ENCODE measurements at regions not wholly inside any gene's neighbourhood (a gene's known extent, or its start where the extent isn't known, plus 50 kb on each side); places are given as distances from the start of the nearest gene placed in this dataset.

DNA sequence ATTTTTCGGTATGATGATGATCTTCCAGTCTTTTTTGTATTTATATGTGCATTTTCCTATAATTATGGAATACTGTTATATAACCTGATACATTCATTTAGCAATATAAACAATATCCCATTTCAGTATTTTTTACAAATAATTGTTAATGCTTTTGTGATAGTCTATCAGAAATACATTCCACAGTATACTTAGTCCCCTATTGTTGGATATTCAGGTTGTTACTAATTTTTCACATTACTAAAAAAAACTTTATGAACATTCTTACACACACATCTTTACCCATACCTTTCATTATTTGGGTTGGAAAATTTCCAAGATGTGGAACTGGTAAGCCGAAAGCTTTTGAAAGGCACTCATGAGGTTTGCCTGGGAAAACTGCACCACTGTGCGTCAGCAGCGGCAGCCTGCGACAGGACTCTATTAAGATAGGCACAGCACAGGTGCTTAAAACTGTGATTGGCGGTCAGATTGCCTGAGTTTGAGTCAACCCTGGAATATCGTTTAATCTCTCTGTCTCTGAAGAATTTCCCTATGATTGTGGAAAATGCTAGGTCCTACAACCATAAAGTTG is 147.5 kb upstream of the ERCC6L2 start:
- Histone ChIP-seq H3K27me3 (ENCODE audit: low read length) (no peaks in the 10 kb centered on the region), H3K36me3 (ENCODE audit: low read depth, low read length) (no peaks in the 10 kb centered on the region), H3K79me2 (ENCODE audit: low read length) (no peaks in the 10 kb centered on the region), H3F3A (ENCODE audit: low read length, unreplicated experiment) (no peaks in the 10 kb centered on the region), H4K20me1 (ENCODE audit: low read length) (no peaks in the 10 kb centered on the region), H2AFZ (ENCODE audit: low read length) (no peak overlapping the region), H3K9ac (ENCODE audit: low read length) (no peak overlapping the region), H3K4me3 (ENCODE audit: low read length) (no peak overlapping the region), H3K4me2 (ENCODE audit: low read length) (no peak overlapping the region), H3K4me1 (ENCODE audit: insufficient read depth, low read length) (no peaks in the 10 kb centered on the region), H3K9me2 (replicated peaks; ENCODE audit: low read length) (no peaks in the 10 kb centered on the region), H3K27ac (ENCODE audit: low read length) (no peak overlapping the region), H3K9me3 (ENCODE audit: low read length) (no peaks in the 10 kb centered on the region)
- intact Hi-C loops (cut with micrococcal nuclease): loop anchor here (5.0 kb wide), 1 partner anchor 489 kb away; no protein-coding TSS in a partner anchor
- ATAC-seq: no peak
- POLR2A ChIA-PET (ENCODE audit: unreplicated experiment): interaction anchor here (0.5 kb wide), 1 partner anchor 66 kb away, joined by 3 read pairs; no protein-coding TSS in a partner anchor
- no TSS peak for BruUV-seq (replicated peaks)
- TF ChIP-seq, protein P1, sequence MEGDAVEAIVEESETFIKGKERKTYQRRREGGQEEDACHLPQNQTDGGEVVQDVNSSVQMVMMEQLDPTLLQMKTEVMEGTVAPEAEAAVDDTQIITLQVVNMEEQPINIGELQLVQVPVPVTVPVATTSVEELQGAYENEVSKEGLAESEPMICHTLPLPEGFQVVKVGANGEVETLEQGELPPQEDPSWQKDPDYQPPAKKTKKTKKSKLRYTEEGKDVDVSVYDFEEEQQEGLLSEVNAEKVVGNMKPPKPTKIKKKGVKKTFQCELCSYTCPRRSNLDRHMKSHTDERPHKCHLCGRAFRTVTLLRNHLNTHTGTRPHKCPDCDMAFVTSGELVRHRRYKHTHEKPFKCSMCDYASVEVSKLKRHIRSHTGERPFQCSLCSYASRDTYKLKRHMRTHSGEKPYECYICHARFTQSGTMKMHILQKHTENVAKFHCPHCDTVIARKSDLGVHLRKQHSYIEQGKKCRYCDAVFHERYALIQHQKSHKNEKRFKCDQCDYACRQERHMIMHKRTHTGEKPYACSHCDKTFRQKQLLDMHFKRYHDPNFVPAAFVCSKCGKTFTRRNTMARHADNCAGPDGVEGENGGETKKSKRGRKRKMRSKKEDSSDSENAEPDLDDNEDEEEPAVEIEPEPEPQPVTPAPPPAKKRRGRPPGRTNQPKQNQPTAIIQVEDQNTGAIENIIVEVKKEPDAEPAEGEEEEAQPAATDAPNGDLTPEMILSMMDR (conservative IDR thresholded peaks at IDR 0.05; ENCODE audit: low read depth, low read length): no peak
- TF ChIP-seq EZH2 (IDR thresholded peaks at IDR 0.05; ENCODE audit: low read length, unreplicated experiment) (no peak), EZH2phosphoT487 (IDR thresholded peaks at IDR 0.05; ENCODE audit: borderline replicate concordance, low read length) (no peak)
- DNase-seq: no peak
- CTCF ChIA-PET: no interaction called here

DNA sequence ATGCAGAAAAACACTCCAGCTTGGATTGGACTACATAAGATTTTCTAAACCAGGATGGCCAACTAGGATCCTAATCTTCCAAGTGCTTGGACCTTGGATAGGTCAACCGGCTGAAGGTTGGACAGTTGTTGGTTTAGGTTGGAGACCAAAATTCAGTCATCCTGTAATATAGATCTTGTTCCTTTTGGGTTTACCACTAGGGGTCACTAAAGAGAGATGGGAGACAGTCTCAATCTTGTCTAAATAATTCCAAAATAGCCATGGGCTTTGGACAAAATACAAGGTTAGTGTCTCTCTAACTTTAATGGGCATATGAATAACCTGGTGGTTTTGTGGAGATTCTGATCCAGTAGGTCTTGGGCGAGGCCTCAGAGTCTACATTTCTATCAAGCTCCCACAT is 148.7 kb upstream of the ERCC6L2 start:
- ChIA-PET CTCF (no interaction called here), POLR2A (ENCODE audit: unreplicated experiment) (no interaction called here)

DNA sequence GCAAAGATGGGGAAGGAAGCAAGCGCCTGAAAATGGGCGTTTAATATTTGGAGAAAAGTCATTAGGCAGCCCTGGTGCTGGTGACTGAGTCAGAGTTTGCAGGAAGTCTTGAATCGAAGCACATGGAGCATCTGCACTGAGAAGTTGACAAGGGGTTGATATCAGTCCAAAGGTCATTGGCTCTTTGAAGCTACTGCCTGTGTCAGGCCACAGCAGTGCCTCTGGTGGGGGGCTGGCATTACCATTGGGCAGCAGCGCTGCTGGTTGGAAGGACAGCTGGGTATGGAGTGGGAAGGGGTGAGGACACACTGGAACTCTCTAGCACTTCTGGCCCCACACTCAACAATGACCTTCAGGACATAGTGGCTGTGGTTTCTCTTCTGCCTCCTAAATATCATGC is 150.4 kb upstream of the ERCC6L2 start:
- Histone ChIP-seq H3K9me3 (ENCODE audit: low read length) (no peaks in the 10 kb centered on the region), H3K9ac (ENCODE audit: low read length) (no peak overlapping the region), H3K27me3 (ENCODE audit: low read length) (no peaks in the 10 kb centered on the region), H2AFZ (ENCODE audit: low read length) (no peak overlapping the region), H3K27ac (ENCODE audit: low read length) (no peak overlapping the region), H4K20me1 (ENCODE audit: low read length) (no peaks in the 10 kb centered on the region), H3F3A (ENCODE audit: low read length, unreplicated experiment) (no peaks in the 10 kb centered on the region), H3K9me2 (replicated peaks; ENCODE audit: low read length) (no peaks in the 10 kb centered on the region), H3K4me2 (ENCODE audit: low read length) (no peak overlapping the region), H3K4me1 (ENCODE audit: insufficient read depth, low read length) (peaks cover 4% of the 10 kb centered on the region), H3K36me3 (ENCODE audit: low read depth, low read length) (no peaks in the 10 kb centered on the region), H3K79me2 (ENCODE audit: low read length) (no peaks in the 10 kb centered on the region), H3K4me3 (ENCODE audit: low read length) (no peak overlapping the region)
- ATAC-seq (no peak), DNase-seq (no peak)
- no TSS peak for BruUV-seq (replicated peaks)
- ChIA-PET CTCF (no interaction called here), POLR2A (ENCODE audit: unreplicated experiment) (no interaction called here)
- TF ChIP-seq EZH2phosphoT487 (IDR thresholded peaks at IDR 0.05; ENCODE audit: borderline replicate concordance, low read length): no peak
- no peak for TF ChIP-seq EZH2 (IDR thresholded peaks at IDR 0.05; ENCODE audit: low read length, unreplicated experiment)
- intact Hi-C loops (cut with micrococcal nuclease): loop anchor here (5.0 kb wide), 1 partner anchor 492 kb away; no protein-coding TSS in a partner anchor

More for the DNA sequence above, 148.7 kb upstream of the ERCC6L2 start:
- no peak for TF ChIP-seq EZH2 (IDR thresholded peaks at IDR 0.05; ENCODE audit: low read length, unreplicated experiment)
- TF ChIP-seq, protein P1 (conservative IDR thresholded peaks at IDR 0.05; ENCODE audit: low read depth, low read length): peak; percentile 68
- Histone ChIP-seq H3K27me3 (ENCODE audit: low read length) (no peaks in the 10 kb centered on the region), H3K79me2 (ENCODE audit: low read length) (no peaks in the 10 kb centered on the region), H3K4me2 (ENCODE audit: low read length) (no peak overlapping the region), H3K4me3 (ENCODE audit: low read length) (no peak overlapping the region), H3K9me3 (ENCODE audit: low read length) (no peaks in the 10 kb centered on the region), H3K9me2 (replicated peaks; ENCODE audit: low read length) (no peaks in the 10 kb centered on the region), H4K20me1 (ENCODE audit: low read length) (no peaks in the 10 kb centered on the region), H3K4me1 (ENCODE audit: insufficient read depth, low read length) (no peaks in the 10 kb centered on the region; the same call in 1 of the 2 replicates), H2AFZ (ENCODE audit: low read length) (no peak overlapping the region), H3K36me3 (ENCODE audit: low read depth, low read length) (no peaks in the 10 kb centered on the region), H3K27ac (ENCODE audit: low read length) (no peak overlapping the region), H3K9ac (ENCODE audit: low read length) (no peak overlapping the region), H3F3A (ENCODE audit: low read length, unreplicated experiment) (no peaks in the 10 kb centered on the region)
- intact Hi-C loops (cut with micrococcal nuclease): loop anchor here (5.0 kb wide), 1 partner anchor 491 kb away; no protein-coding TSS in a partner anchor
- ATAC-seq (no peak), DNase-seq (peak; percentile 62)
- no TSS peak for BruUV-seq (replicated peaks)

All from PC-3 (cell line).